ENCODE measurements at regions not wholly inside any gene's neighbourhood (a gene's known extent, or its start where the extent isn't known, plus 50 kb on each side); places are given as distances from the start of the nearest gene placed in this dataset.
A peak's percentile ranks its signal among the peaks of the same experiment; 100 is the strongest.

- DNase-seq = no peak
Measured at GRCh38 chr21:28227881-28228635, 764.6 kb downstream of the LTN1 start.

- no peak for DNase-seq
Measured at GRCh38 chr21:28226563-28226962, 766.1 kb downstream of the LTN1 start.

- no peak for DNase-seq
Measured at GRCh38 chr21:28224191-28224726, 768.4 kb downstream of the LTN1 start.

GRCh38 chr21:28221984-28222383, 770.7 kb downstream of the LTN1 start:
- DNase-seq = no peak

- DNase-seq = no peak
Measured at GRCh38 chr21:28220680-28221079, 772.0 kb downstream of the LTN1 start.

- no peak for DNase-seq
Measured at GRCh38 chr21:28216976-28217523, 775.6 kb downstream of the LTN1 start.

- DNase-seq = peak; percentile 33
Measured at GRCh38 chr21:28215214-28215954, 777.3 kb downstream of the LTN1 start.

- DNase-seq = no peak
Measured at GRCh38 chr21:28214786-28215185, 777.9 kb downstream of the LTN1 start.

- DNase-seq = peak; percentile 50
Measured at GRCh38 chr21:28213261-28213660, 779.4 kb downstream of the LTN1 start.

GRCh38 chr21:28212061-28212460, 780.6 kb downstream of the LTN1 start:
- DNase-seq = peak; percentile 50

GRCh38 chr21:28207436-28208173, 785.1 kb downstream of the LTN1 start:
- peak; percentile 68 for DNase-seq

- no peak for DNase-seq
Measured at GRCh38 chr21:28200726-28201125, 792.0 kb downstream of the LTN1 start.

GRCh38 chr21:28196981-28197380, 795.7 kb downstream of the LTN1 start:
- no peak for DNase-seq

GRCh38 chr21:28193189-28193588, 799.5 kb downstream of the LTN1 start:
- no peak for DNase-seq

GRCh38 chr21:28186604-28187003, 806.1 kb downstream of the LTN1 start:
- DNase-seq = no peak

GRCh38 chr21:28181730-28182129, 810.9 kb downstream of the LTN1 start:
- DNase-seq = no peak

- DNase-seq = no peak
Measured at GRCh38 chr21:28179136-28179535, 813.5 kb downstream of the LTN1 start.

GRCh38 chr21:28177124-28177523, 815.6 kb downstream of the LTN1 start:
- DNase-seq = no peak

- DNase-seq = peak; percentile 27
Measured at GRCh38 chr21:28174701-28175100, 818.0 kb downstream of the LTN1 start.

GRCh38 chr21:28174006-28174405, 818.7 kb downstream of the LTN1 start:
- no peak for DNase-seq

- peak; percentile 62 for DNase-seq
Measured at GRCh38 chr21:28172376-28172775, 820.3 kb downstream of the LTN1 start.

GRCh38 chr21:28167366-28167765, 825.3 kb downstream of the LTN1 start:
- no peak for DNase-seq
